Fibroblast of lung (primary cell): ENCODE measurements at regions not wholly inside any gene's neighbourhood (a gene's known extent, or its start where the extent isn't known, plus 50 kb on each side); places are given as distances from the start of the nearest gene placed in this dataset.

Experiments used
- DNase-seq, 2 donors: peaks; one replicate each; pipeline versions ENCODE4 v3.0.0 to v3.0.0-alpha.2; 2010; ENCODE audit warnings: low read depth in 2 of 2
- H2AFZ ChIP-seq: 2 replicates; pipeline ENCODE4 v1.5.1; 2012; ENCODE audit warnings: low read length, control low read depth, inconsistent platforms
- H3K27ac ChIP-seq: 2 replicates; pipeline ENCODE4 v1.5.1; 2011; ENCODE audit warnings: low read length, control low read depth; ENCODE audit not compliant: insufficient read depth
- H3K27me3 ChIP-seq: 2 replicates; pipeline ENCODE4 v1.5.1; 2011; ENCODE audit warnings: mild to moderate bottlenecking, low read length; ENCODE audit not compliant: control insufficient read depth, insufficient read depth
- H3K36me3 ChIP-seq: 2 replicates; pipeline ENCODE4 v1.5.1; 2011; ENCODE audit warnings: low read length; ENCODE audit not compliant: control insufficient read depth, insufficient read depth
- H3K4me1 ChIP-seq: 2 replicates; pipeline ENCODE4 v1.5.1; 2011; ENCODE audit warnings: low read length; ENCODE audit not compliant: control insufficient read depth, insufficient read depth; ENCODE audit errors: extremely low read depth
- H3K4me2 ChIP-seq: 2 replicates; pipeline ENCODE4 v1.5.1; 2011; ENCODE audit warnings: low read length, control low read depth; ENCODE audit not compliant: insufficient read depth; ENCODE audit errors: extremely low read depth
- H3K4me3 ChIP-seq, 4 experiments: fragments of 200-600 bp in 1 of 4; sonication (generic) in 1 of 4; replicated peaks in 1 of 4; 2 replicates each; pipeline ENCODE4 v1.5.1; 2011 to 2016; ENCODE audit warnings: low read length in 4 of 4, low read depth in 3 of 4, mild to moderate bottlenecking in 3 of 4, control low read depth in 2 of 4, inconsistent platforms in 1 of 4, mixed read lengths in 1 of 4; ENCODE audit not compliant: insufficient read depth in 1 of 4; ENCODE audit errors: control extremely low read depth in 1 of 4
- H3K79me2 ChIP-seq: 2 replicates; pipeline ENCODE4 v1.5.1; 2012; ENCODE audit warnings: mild to moderate bottlenecking, low read length, inconsistent platforms; ENCODE audit not compliant: control insufficient read depth, insufficient read depth
- H3K9ac ChIP-seq: 2 replicates; pipeline ENCODE4 v1.5.1; 2011; ENCODE audit warnings: mild to moderate bottlenecking, low read length, control low read depth; ENCODE audit not compliant: insufficient read depth
- H3K9me3 ChIP-seq: 2 replicates; pipeline ENCODE4 v1.5.1; 2012; ENCODE audit warnings: low read depth, low read length; ENCODE audit not compliant: control insufficient read depth, insufficient read depth
- H4K20me1 ChIP-seq: 2 replicates; pipeline ENCODE4 v1.5.1; 2011; ENCODE audit warnings: low read length; ENCODE audit not compliant: control insufficient read depth, insufficient read depth; ENCODE audit errors: extremely low read depth
- EZH2 ChIP-seq: IDR thresholded peaks from 2 replicates; pipeline ENCODE4 v1.5.1; 2012; ENCODE audit warnings: low read length, control low read depth, mild to moderate bottlenecking; ENCODE audit errors: missing control alignments
- TF ChIP-seq, protein P1 (sequence below), 2 donors: IDR thresholded peaks in 1 of 2; conservative IDR thresholded peaks in 1 of 2; 1 replicate in 1 of 2; 2 replicates in 1 of 2; pipeline ENCODE4 v1.5.1; 2011 to 2012; ENCODE audit warnings: low read length in 2 of 2, control low read depth in 1 of 2, inconsistent platforms in 1 of 2, low read depth in 1 of 2, mild to moderate bottlenecking in 1 of 2

GRCh38 chr1:198830412-198830811 lies 191.6 kb downstream of the PTPRC start:
- no peak overlapping the region for H3K9ac ChIP-seq
- H2AFZ ChIP-seq, result no peak overlapping the region
- no peak overlapping the region for H3K4me3 ChIP-seq
- H3K9me3 ChIP-seq, result no peaks in the 10 kb centered on the region
- no peaks in the 10 kb centered on the region for H3K79me2 ChIP-seq
- no peaks in the 10 kb centered on the region for H3K4me1 ChIP-seq
- H4K20me1 ChIP-seq, result no peaks in the 10 kb centered on the region
- H3K27ac ChIP-seq, result no peak overlapping the region
- H3K4me2 ChIP-seq, result no peak overlapping the region
- TF ChIP-seq EZH2, result no peak
- TF ChIP-seq, protein P1, sequence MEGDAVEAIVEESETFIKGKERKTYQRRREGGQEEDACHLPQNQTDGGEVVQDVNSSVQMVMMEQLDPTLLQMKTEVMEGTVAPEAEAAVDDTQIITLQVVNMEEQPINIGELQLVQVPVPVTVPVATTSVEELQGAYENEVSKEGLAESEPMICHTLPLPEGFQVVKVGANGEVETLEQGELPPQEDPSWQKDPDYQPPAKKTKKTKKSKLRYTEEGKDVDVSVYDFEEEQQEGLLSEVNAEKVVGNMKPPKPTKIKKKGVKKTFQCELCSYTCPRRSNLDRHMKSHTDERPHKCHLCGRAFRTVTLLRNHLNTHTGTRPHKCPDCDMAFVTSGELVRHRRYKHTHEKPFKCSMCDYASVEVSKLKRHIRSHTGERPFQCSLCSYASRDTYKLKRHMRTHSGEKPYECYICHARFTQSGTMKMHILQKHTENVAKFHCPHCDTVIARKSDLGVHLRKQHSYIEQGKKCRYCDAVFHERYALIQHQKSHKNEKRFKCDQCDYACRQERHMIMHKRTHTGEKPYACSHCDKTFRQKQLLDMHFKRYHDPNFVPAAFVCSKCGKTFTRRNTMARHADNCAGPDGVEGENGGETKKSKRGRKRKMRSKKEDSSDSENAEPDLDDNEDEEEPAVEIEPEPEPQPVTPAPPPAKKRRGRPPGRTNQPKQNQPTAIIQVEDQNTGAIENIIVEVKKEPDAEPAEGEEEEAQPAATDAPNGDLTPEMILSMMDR (conservative IDR thresholded peaks at IDR 0.05 in 1 of 2, IDR thresholded peaks at IDR 0.05 in 1 of 2; ENCODE audit: low read depth in 1 of 2, low read length in 2 of 2), result no peak
- no peaks in the 10 kb centered on the region for H3K27me3 ChIP-seq
- H3K36me3 ChIP-seq, result no peaks in the 10 kb centered on the region
- DNase-seq, result peak in 1 of 2 donors; percentile 77

DNA sequence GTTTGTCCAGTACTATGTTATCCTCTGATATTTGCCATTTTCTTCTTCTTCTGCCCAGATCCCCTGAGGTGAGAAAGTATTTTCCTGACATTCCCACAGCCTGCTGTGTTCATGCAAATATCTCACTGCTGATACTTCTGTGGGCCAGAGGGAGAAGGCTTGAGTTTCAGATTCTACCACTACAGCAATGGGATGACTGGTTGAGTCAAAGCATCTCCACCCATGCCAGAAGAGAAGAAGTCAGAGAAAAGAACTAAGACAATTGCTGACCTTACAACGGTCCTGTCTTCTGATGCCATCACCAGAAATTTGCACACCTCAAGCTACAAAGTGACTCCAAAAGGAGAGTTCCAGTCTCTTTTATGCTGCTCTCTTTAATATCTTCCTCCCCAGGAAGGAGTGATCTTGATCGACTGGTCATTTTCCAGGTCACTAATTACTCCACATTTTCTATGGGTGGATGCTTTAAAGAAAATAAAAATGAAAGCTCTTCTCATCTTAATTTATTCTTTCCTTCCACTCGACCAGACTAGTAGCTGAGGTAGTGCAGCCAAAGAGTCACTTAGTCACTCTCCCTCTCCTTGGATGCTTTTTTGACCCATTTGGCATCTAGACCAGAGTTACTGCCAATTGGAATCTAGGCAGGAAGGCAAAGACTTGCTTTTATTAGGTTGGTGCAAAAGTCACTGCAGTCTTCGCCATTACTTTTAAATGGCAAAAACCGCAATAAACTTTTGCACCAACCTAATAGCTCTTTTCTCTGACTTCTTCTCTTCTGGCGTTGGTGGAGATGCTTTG lies 195.1 kb downstream of the PTPRC start:
- H3K27me3 ChIP-seq, result no peaks in the 10 kb centered on the region
- H3K4me1 ChIP-seq, result no peaks in the 10 kb centered on the region
- no peak for TF ChIP-seq EZH2
- TF ChIP-seq, protein P1 (conservative IDR thresholded peaks at IDR 0.05 in 1 of 2, IDR thresholded peaks at IDR 0.05 in 1 of 2; ENCODE audit: low read depth in 1 of 2, low read length in 2 of 2), result no peak
- H3K9ac ChIP-seq, result no peak overlapping the region
- H3K4me3 ChIP-seq, result no peak overlapping the region
- no peaks in the 10 kb centered on the region for H3K36me3 ChIP-seq
- H3K27ac ChIP-seq, result no peak overlapping the region
- DNase-seq, result peak in 1 of 2 donors; percentile 35
- H3K9me3 ChIP-seq, result no peaks in the 10 kb centered on the region
- H3K4me2 ChIP-seq, result no peak overlapping the region
- H2AFZ ChIP-seq, result no peak overlapping the region
- H4K20me1 ChIP-seq, result no peaks in the 10 kb centered on the region
- no peaks in the 10 kb centered on the region for H3K79me2 ChIP-seq

DNA sequence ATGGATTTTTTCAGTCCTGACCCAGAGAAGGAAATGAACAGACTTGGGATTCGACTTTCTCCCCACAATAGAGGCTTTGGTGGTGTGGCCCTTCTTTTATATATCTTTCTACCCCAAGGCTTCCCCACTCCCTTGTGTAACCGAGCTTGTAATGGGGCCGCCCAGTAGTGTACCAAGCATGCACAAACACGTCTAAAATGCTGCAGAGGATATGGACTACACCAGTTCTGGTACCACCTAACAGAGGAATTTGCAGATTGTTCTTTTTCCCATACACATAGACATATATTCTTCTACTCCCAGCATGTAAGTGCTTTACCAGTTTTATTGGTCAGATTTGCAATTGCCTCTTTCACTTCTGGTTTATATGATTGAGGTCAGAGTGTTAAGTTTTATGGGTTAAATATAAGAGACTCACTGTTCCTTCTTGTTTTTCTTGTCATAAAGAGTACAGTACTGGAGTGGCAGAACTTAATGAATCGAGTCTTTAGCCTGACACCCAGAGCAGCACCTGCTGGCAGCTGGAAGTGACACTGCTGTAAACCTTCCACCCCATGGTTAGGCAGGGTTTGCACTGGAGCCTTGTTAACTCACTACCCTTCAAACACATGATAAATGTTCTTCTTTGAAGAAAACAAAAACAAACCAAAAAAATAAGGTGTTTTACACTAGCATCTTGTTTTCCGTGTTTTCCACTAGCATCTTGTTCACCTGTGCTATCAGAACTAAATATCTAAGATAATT lies 198.6 kb downstream of the PTPRC start:
- Histone ChIP-seq H3K9ac (no peak overlapping the region), H3K27me3 (no peaks in the 10 kb centered on the region), H3K4me1 (no peaks in the 10 kb centered on the region), H3K79me2 (no peaks in the 10 kb centered on the region), H2AFZ (no peak overlapping the region), H3K9me3 (no peaks in the 10 kb centered on the region), H3K4me3 (no peak overlapping the region), H3K27ac (no peak overlapping the region), H3K4me2 (no peak overlapping the region), H4K20me1 (no peaks in the 10 kb centered on the region), H3K36me3 (no peaks in the 10 kb centered on the region)
- no peak for DNase-seq
- TF ChIP-seq, protein P1 (conservative IDR thresholded peaks at IDR 0.05 in 1 of 2, IDR thresholded peaks at IDR 0.05 in 1 of 2; ENCODE audit: low read depth in 1 of 2, low read length in 2 of 2), result no peak
- TF ChIP-seq EZH2, result no peak
